ENCODE measurements at regions not wholly inside any gene's neighbourhood (a gene's known extent, or its start where the extent isn't known, plus 50 kb on each side); places are given as distances from the start of the nearest gene placed in this dataset.

DNA sequence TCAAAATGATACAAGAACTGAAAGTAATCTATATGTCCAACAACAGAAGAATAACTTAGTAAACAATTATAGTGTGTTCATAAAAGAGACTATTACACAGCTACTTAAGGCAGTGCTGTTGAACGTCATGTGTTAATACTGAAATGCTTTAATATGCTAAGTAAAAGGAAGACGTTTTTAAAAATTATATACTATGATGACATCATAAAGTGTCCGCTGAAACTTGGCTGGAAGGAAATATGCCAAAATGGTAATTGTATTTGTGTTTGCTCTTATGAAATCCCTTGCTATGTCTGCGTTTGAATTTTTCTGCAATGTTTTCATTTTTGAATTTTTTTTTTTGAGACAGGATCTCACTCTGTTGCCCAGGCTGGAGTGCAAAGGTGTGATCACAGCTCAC lies 679.3 kb downstream of the DHX35 start:
- TF ChIP-seq EP300 (IDR thresholded peaks at IDR 0.05) (no peak), POLR2A (IDR thresholded peaks at IDR 0.05) (no peak), POLR2AphosphoS5 (IDR thresholded peaks at IDR 0.05) (no peak)
- TF ChIP-seq, protein P1, sequence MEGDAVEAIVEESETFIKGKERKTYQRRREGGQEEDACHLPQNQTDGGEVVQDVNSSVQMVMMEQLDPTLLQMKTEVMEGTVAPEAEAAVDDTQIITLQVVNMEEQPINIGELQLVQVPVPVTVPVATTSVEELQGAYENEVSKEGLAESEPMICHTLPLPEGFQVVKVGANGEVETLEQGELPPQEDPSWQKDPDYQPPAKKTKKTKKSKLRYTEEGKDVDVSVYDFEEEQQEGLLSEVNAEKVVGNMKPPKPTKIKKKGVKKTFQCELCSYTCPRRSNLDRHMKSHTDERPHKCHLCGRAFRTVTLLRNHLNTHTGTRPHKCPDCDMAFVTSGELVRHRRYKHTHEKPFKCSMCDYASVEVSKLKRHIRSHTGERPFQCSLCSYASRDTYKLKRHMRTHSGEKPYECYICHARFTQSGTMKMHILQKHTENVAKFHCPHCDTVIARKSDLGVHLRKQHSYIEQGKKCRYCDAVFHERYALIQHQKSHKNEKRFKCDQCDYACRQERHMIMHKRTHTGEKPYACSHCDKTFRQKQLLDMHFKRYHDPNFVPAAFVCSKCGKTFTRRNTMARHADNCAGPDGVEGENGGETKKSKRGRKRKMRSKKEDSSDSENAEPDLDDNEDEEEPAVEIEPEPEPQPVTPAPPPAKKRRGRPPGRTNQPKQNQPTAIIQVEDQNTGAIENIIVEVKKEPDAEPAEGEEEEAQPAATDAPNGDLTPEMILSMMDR (IDR thresholded peaks at IDR 0.05), result no peak
- no peak for ATAC-seq
- no peaks in the 10 kb centered on the region for H3K27me3 ChIP-seq
- 55 to 66% methylated on average over 4 of the region's 4 CpGs for WGBS, 2 donors (ENCODE audit: low coverage in 1 of 2)
- H3K36me3 ChIP-seq, result no peaks in the 10 kb centered on the region
- H3K4me1 ChIP-seq, result no peaks in the 10 kb centered on the region
- no peak overlapping the region for H3K27ac ChIP-seq
- H3K9me3 ChIP-seq, result no peaks in the 10 kb centered on the region
- H3K4me3 ChIP-seq, result no peak overlapping the region

DNA sequence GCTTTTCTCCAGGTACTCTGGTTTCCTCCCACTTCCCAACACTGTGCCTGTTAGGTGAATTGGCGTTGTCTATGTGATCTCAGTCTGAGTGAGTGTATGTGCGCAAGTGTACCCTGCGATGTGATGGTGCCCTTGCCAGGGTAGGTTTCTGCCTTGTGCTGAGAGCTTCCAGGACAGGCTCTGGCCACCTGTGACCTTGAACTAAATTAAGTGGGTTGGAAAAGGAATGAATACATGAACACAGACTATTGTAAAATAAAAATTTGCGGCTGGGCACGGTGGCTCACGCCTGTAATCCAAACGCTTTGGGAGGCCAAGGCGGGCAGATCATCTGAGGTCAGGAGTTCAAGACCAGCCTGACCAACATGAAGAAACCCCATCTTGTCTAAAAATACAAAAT lies 678.0 kb downstream of the DHX35 start:
- TF ChIP-seq POLR2AphosphoS5 (IDR thresholded peaks at IDR 0.05), result no peak
- ATAC-seq, result no peak
- WGBS, 2 donors (ENCODE audit: low coverage in 1 of 2), result 93 to 100% methylated on average over 5 to 6 of the region's 8 CpGs

DNA sequence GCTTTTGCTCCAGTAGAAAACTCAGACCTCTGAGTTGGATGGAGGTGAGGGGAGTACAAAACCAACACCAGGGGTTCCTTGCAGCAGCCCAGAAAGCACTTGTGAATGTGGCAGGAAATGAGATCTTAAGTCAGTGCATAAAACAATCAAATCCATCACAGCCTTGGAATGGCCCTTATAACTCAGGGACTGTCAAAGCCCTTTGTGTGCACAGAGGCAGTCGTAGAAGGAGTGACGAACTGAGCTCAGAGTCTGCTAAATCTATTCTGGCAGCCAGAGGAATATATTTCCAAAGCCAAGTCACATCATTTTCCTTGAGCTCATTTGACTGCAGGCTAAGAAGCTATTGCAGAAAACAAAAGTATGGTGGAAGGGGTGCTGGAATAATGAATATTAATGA lies 676.6 kb downstream of the DHX35 start:
- H3K27me3 ChIP-seq, result no peaks in the 10 kb centered on the region
- no peak overlapping the region for H3K27ac ChIP-seq
- no peak for ATAC-seq
- no peaks in the 10 kb centered on the region for H3K9me3 ChIP-seq
- no peaks in the 10 kb centered on the region for H3K36me3 ChIP-seq
- WGBS, 2 donors (ENCODE audit: low coverage in 1 of 2), result 45 to 47% methylated on average over 2 of the region's 2 CpGs
- no peaks in the 10 kb centered on the region for H3K4me1 ChIP-seq
- TF ChIP-seq POLR2AphosphoS5 (IDR thresholded peaks at IDR 0.05), result no peak
- H3K4me3 ChIP-seq, result no peak overlapping the region

More for the DNA sequence above, 678.0 kb downstream of the DHX35 start:
- Histone ChIP-seq H3K4me1 (no peaks in the 10 kb centered on the region), H3K9me3 (no peaks in the 10 kb centered on the region), H3K27me3 (no peaks in the 10 kb centered on the region), H3K36me3 (no peaks in the 10 kb centered on the region), H3K4me3 (no peak overlapping the region), H3K27ac (no peak overlapping the region)

DNA sequence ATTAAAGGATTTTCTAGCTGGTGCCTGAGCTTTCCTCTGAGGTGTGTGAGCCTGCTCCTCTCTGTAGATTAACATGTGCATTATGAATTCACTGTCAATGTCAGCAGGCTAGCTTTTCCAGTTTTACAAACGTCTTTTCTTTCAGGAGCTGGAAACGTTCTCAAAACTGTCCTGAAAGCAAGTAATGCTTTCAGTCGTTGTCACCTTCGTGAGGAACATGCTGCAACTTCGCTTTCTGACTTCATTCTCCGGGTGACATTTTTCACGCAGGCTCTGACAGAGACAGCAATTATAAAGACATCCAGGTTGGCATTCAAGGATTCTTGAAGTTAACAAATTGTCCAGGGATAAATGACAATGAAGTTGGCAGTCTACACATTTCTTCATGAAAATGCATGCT lies 671.5 kb downstream of the DHX35 start:
- ATAC-seq, result no peak
- WGBS, 2 donors (ENCODE audit: low coverage in 1 of 2), result 52 to 73% methylated on average over 6 to 7 of the region's 7 CpGs
- TF ChIP-seq, protein P1 (IDR thresholded peaks at IDR 0.05), result no peak
- TF ChIP-seq POLR2AphosphoS5 (IDR thresholded peaks at IDR 0.05), result no peak
- TF ChIP-seq POLR2A (IDR thresholded peaks at IDR 0.05), result no peak
- no peak for TF ChIP-seq EP300 (IDR thresholded peaks at IDR 0.05)

DNA sequence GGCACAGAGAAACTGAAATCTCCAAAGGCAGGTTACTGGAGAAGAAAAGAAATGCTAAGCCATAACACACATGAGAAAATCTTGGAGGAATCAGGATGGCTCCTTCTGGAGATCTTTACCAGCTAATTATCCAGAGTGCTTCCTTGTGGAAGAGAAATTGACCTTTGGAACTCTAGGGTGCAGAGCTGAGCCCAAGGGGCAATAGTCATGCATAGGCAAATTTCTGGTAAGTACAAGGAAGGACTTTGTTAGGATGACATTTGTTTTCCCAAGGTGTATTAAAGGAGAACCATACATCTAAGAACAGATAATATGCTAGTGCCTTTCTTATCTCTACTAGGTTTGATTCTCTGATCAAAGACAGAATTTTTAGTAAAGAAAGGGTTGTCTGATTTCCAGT lies 670.6 kb downstream of the DHX35 start:
- no peaks in the 10 kb centered on the region for H3K27me3 ChIP-seq
- ATAC-seq, result no peak
- no peaks in the 10 kb centered on the region for H3K36me3 ChIP-seq
- TF ChIP-seq POLR2A (IDR thresholded peaks at IDR 0.05) (no peak), POLR2AphosphoS5 (IDR thresholded peaks at IDR 0.05) (no peak), EP300 (IDR thresholded peaks at IDR 0.05) (no peak)
- TF ChIP-seq, protein P1 (IDR thresholded peaks at IDR 0.05), result no peak
- no peak overlapping the region for H3K4me3 ChIP-seq
- no peaks in the 10 kb centered on the region for H3K4me1 ChIP-seq
- no peak overlapping the region for H3K27ac ChIP-seq
- no peaks in the 10 kb centered on the region for H3K9me3 ChIP-seq

More for the DNA sequence above, 671.5 kb downstream of the DHX35 start:
- Histone ChIP-seq H3K27me3 (no peaks in the 10 kb centered on the region), H3K4me1 (no peaks in the 10 kb centered on the region), H3K4me3 (no peak overlapping the region), H3K27ac (no peak overlapping the region), H3K36me3 (no peaks in the 10 kb centered on the region), H3K9me3 (no peaks in the 10 kb centered on the region)

DNA sequence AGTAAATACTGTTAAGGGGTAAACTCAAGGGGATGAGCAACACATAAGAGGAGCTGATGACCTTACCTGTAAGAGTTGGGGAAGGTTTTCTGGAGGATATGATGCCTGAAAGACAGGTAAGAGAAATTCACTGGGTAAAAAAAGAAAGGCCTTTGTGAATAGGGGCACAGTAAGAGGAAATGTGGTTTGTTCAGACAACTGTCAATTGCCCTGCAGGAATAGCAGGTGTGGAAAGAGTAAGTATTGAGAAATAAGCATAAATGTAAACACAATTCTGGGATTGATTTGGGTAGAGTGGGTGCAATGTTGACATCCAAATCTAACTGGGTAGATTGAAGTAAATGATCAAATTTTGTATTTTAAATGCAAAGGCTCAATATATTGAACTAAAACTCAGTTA lies 670.0 kb downstream of the DHX35 start:
- no peaks in the 10 kb centered on the region for H3K9me3 ChIP-seq
- no peak for ATAC-seq
- H3K27ac ChIP-seq, result no peak overlapping the region
- no peak for TF ChIP-seq POLR2AphosphoS5 (IDR thresholded peaks at IDR 0.05)
- no peak for TF ChIP-seq POLR2A (IDR thresholded peaks at IDR 0.05)
- H3K4me3 ChIP-seq, result no peak overlapping the region
- no peaks in the 10 kb centered on the region for H3K4me1 ChIP-seq
- no peaks in the 10 kb centered on the region for H3K36me3 ChIP-seq
- no peaks in the 10 kb centered on the region for H3K27me3 ChIP-seq

DNA sequence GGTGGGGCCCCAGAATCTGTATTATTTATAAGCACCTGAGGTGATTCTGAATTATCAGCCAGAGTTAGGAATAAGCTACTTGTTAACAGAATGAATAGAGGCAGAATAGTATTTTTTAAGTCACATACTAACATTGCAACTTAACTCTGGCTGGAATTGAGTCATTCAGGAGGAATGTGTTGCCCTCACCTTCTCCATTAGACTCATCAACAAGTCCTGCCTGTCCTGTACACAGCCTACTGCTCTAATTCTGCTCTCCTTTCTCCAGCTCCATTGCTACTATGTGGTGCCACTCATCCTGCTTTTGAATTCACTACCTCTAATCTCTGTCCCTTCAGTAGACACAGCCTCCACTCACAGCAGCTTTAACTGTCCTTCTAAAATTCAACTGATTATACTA lies 669.4 kb downstream of the DHX35 start:
- no peak overlapping the region for H3K4me3 ChIP-seq
- no peaks in the 10 kb centered on the region for H3K4me1 ChIP-seq
- no peaks in the 10 kb centered on the region for H3K27me3 ChIP-seq
- H3K27ac ChIP-seq, result no peak overlapping the region
- ATAC-seq, result no peak
- no peak for TF ChIP-seq EP300 (IDR thresholded peaks at IDR 0.05)
- TF ChIP-seq, protein P1 (IDR thresholded peaks at IDR 0.05), result no peak
- no peak for TF ChIP-seq POLR2A (IDR thresholded peaks at IDR 0.05)
- no peak for TF ChIP-seq POLR2AphosphoS5 (IDR thresholded peaks at IDR 0.05)
- H3K9me3 ChIP-seq, result no peaks in the 10 kb centered on the region
- no peaks in the 10 kb centered on the region for H3K36me3 ChIP-seq
